Ectodermal cell (in vitro differentiated cells): ENCODE measurements at regions not wholly inside any gene's neighbourhood (a gene's known extent, or its start where the extent isn't known, plus 50 kb on each side); places are given as distances from the start of the nearest gene placed in this dataset.
"Not testable (repeated sequence)": the region's sequence is repeated elsewhere in the genome, so short reads cannot be mapped to it uniquely, and the experiment has no call there.

Source experiments
- H3K27ac ChIP-seq: 2 replicates; pipeline ENCODE4 v1.7.0; 2013; ENCODE audit warnings: mild to moderate bottlenecking, low read depth, low read length; ENCODE audit not compliant: insufficient read depth, poor library complexity, severe bottlenecking
- H3K27me3 ChIP-seq: 2 replicates; pipeline ENCODE4 v1.7.0; 2013; ENCODE audit warnings: mild to moderate bottlenecking, low read length; ENCODE audit not compliant: insufficient read depth, control insufficient read depth, poor library complexity, severe bottlenecking
- H3K36me3 ChIP-seq: one replicate; pipeline ENCODE4 v1.7.0; 2013; ENCODE audit warnings: low read length; ENCODE audit not compliant: control insufficient read depth, insufficient read depth
- H3K4me1 ChIP-seq: one replicate; pipeline ENCODE4 v1.7.0; 2013; ENCODE audit warnings: low read length; ENCODE audit not compliant: control insufficient read depth, insufficient read depth
- H3K4me3 ChIP-seq: 2 replicates; pipeline ENCODE4 v1.7.0; 2013; ENCODE audit warnings: low read depth, low read length, control low read depth; ENCODE audit not compliant: insufficient read depth
- H3K9me3 ChIP-seq: 2 replicates; pipeline ENCODE4 v1.7.0; 2013; ENCODE audit warnings: mild to moderate bottlenecking, low read length, moderate library complexity; ENCODE audit not compliant: control insufficient read depth
- WGBS, 2 experiments: methylation state at CpG; one replicate each; pipeline ENCODE4 v1.1.7; 2013; ENCODE audit warnings: missing lambda C conversion rate in 2 of 2; 5-methylcytosine and 5-hydroxymethylcytosine counted together

DNA sequence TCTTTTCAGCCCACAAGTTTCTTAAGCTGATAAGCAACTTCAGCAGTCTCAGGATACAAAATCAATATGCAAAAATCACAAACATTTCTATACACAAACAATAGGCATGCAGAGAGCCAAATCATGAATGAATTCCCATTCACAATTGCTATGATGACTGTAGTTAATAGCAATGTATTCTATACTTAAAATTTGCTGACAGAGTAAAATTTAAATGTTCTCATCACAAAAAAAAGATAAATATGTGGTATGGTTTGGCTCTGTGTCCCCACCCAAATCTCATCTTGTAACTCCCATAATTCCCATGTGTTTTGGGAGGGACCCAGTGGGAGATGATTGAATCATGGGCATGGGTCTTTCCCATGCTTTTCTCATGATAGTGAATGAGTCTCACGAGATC is 360.2 kb downstream of the PID1 start:
- WGBS, 2 experiments: 91 to 92% methylated on average over 1 of the region's 1 CpG
- H3K4me3 ChIP-seq, H3K4me1 ChIP-seq, H3K27ac ChIP-seq, H3K36me3 ChIP-seq, H3K27me3 ChIP-seq, H3K9me3 ChIP-seq: not testable (repeated sequence)

DNA sequence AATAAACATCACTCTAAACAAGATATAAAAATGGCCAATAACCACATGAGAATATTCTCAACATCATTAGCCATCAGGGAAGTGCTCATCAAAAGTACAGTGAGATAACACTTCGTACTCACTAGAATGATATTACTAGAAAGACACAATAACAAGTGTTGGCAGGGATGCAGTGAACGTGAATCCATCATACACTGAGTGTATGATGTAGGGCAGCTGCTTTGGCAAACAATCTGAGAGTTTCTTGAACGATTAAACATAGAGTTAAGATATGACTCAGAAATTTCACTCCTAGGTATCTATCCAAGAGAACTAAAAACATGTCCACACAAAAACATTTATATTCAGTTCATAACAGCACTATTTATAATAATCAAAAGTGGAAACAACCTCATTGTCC is 368.9 kb downstream of the PID1 start:
- 82 to 88% methylated on average over 3 of the region's 3 CpGs for WGBS, 2 experiments
- H3K27me3 ChIP-seq: no peaks in the 10 kb centered on the region
- H3K4me3 ChIP-seq: no peak overlapping the region
- no peaks in the 10 kb centered on the region for H3K36me3 ChIP-seq
- no peak overlapping the region for H3K27ac ChIP-seq
- H3K9me3 ChIP-seq: no peaks in the 10 kb centered on the region
- no peaks in the 10 kb centered on the region for H3K4me1 ChIP-seq

DNA sequence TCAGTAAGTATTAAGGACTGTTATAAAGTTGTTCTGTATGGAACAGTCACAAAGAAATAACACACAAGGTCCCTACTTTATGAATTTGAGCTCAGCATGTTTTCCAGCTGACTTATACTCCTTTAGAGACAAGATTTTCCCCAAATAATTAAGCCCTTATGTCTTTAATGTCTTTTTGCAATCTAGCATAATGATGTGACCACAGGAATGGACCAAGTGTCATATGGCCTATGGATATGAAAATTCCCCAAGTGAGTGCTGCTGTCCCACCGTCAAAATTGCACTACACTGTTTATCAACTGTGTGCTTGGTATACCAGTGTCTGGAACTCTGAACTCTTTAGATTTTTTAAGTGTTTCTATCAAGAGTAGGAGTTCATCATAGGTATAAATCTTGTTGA is 369.6 kb downstream of the PID1 start:
- H3K9me3 ChIP-seq: no peaks in the 10 kb centered on the region
- H3K4me1 ChIP-seq: no peaks in the 10 kb centered on the region
- WGBS, 2 experiments: 78 to 92% methylated on average over 1 of the region's 1 CpG
- H3K36me3 ChIP-seq: no peaks in the 10 kb centered on the region
- no peaks in the 10 kb centered on the region for H3K27me3 ChIP-seq
- no peak overlapping the region for H3K4me3 ChIP-seq
- H3K27ac ChIP-seq: no peak overlapping the region

DNA sequence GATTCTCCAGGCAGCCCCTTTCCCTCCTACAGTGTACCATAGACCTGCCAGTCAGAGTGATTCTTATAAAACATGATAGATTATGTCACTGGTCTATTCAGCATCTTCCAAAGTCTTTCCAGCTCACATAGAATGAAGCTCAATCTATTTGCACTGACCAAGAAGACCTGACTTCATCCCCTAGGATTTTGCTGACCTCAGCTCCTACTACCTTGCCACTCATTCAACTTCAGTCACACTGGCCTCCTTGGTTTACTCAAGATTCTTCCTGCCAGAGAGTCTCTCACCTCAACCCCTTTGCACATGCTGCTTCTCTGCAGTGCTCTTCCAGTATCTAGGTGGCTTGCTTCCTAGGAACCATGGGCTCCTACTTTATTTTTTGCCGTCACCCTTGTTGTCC is 392.9 kb downstream of the PID1 start:
- Histone ChIP-seq H3K4me1 (no peaks in the 10 kb centered on the region), H3K4me3 (no peak overlapping the region), H3K27me3 (no peaks in the 10 kb centered on the region), H3K9me3 (no peaks in the 10 kb centered on the region), H3K27ac (no peak overlapping the region), H3K36me3 (no peaks in the 10 kb centered on the region)
- WGBS, 2 experiments: 95 to 100% methylated on average over 1 of the region's 1 CpG

DNA sequence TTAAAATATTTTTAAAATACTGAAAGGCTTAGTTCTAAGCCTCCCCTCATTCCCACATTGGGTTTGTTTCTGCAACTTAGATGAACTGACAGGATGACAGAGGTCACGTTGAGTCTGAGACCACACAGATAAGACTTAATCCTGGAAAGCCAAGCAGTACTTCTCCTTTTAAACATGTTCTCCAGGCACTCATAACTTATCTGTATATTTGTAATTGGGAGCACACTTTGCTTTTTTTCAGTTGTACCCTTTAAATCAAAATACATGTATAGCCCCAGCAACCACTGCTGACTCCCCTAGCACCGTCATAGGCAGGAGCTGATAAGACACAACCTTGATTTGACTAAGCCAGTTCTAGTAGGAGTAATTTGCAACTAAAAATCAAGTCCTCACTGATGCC is 394.8 kb downstream of the PID1 start:
- Histone ChIP-seq H3K27me3 (no peaks in the 10 kb centered on the region), H3K9me3 (no peaks in the 10 kb centered on the region), H3K36me3 (no peaks in the 10 kb centered on the region), H3K27ac (no peak overlapping the region), H3K4me3 (no peak overlapping the region), H3K4me1 (no peaks in the 10 kb centered on the region)
- WGBS, 2 experiments: 94 to 97% methylated on average over 2 of the region's 2 CpGs

GRCh38 chr2:228875152-228875900 is 395.8 kb downstream of the PID1 start:
- 92 to 93% methylated on average over 4 to 5 of the region's 5 CpGs for WGBS, 2 experiments
- Histone ChIP-seq H3K36me3 (no peaks in the 10 kb centered on the region), H3K27ac (no peak overlapping the region), H3K27me3 (no peaks in the 10 kb centered on the region), H3K4me3 (no peak overlapping the region), H3K9me3 (no peaks in the 10 kb centered on the region), H3K4me1 (no peaks in the 10 kb centered on the region)

DNA sequence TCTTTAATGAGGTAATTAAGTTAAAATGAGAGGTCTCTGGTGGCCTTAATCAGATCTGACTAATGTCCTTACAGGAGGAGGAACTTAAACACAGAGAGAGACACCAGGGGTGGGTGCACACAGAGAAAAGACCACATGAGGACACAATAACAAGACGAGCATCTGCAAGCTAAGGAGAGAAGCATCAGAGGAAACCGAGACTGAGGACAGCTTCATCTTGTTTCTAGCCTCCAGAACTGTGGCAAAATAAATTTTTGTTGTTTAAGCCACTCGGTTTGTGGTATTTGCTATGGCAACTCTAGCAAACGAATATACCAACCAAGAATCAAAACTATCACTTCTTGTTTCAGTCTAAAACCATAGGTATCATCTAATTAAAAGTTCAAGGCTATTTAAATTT is 400.1 kb downstream of the PID1 start:
- no peaks in the 10 kb centered on the region for H3K4me1 ChIP-seq
- H3K36me3 ChIP-seq: no peaks in the 10 kb centered on the region
- 82 to 87% methylated on average over 4 of the region's 4 CpGs for WGBS, 2 experiments
- no peaks in the 10 kb centered on the region for H3K27me3 ChIP-seq
- no peak overlapping the region for H3K4me3 ChIP-seq
- peaks cover 2% of the 10 kb centered on the region for H3K9me3 ChIP-seq
- no peak overlapping the region for H3K27ac ChIP-seq

DNA sequence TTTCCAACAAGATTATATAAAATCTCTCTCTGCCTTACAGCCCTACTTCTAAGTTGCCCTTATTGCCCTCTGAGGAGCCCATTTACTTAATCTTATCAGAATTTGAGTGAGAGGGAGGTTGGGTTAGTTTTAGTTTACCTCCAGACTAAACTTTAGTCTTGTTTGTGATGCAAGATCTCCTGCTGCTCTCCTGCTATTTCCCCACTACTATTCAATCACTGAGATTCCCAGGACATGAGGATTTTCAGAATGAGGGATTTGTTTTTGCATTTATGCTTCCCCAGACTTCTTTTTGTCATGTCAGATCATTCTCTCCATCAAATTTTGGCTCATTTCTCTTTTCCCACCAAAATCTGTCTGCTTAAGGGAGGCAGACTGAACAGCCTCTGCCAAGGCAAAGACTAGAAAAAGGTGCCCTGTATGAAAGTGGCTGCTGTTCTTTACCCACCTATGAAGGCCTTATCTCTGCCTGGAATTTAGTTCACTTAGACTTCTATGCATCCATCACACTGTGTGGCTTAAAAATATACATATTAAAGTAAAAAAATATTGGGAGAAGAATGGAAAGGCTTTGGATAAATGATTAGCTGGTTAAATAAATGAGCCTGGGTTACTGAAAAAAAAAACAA is 401.3 kb downstream of the PID1 start:
- no peak overlapping the region for H3K27ac ChIP-seq
- no peaks in the 10 kb centered on the region for H3K4me1 ChIP-seq
- H3K9me3 ChIP-seq: peaks cover 2% of the 10 kb centered on the region
- no peaks in the 10 kb centered on the region for H3K27me3 ChIP-seq
- H3K36me3 ChIP-seq: no peaks in the 10 kb centered on the region
- no peak overlapping the region for H3K4me3 ChIP-seq

DNA sequence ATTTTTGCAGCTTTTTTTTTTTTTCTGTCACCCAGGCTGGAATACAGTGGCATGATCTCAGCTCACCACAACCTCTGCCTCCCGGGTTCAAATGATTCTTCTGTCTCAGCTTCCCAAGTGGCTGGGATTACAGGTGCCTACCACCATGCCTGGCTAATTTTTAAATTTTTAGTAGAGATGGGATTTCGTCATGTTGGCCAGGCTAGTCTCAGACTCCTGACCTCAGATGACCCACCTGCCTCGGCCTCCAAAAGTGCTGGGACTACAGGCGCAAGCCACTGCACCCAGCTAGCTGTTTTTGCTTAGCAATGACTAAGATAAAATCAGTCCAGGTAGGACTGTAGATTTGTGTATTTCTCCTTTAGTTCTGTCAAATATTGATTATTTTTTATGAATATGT is 403.7 kb downstream of the PID1 start:
- Histone ChIP-seq H3K36me3 (no peaks in the 10 kb centered on the region), H3K27me3 (no peaks in the 10 kb centered on the region), H3K4me3 (no peak overlapping the region), H3K9me3 (peaks cover 2% of the 10 kb centered on the region), H3K27ac (no peak overlapping the region), H3K4me1 (no peaks in the 10 kb centered on the region)
- WGBS, 2 experiments: 89 to 93% methylated on average over 4 of the region's 4 CpGs

- WGBS, 2 experiments: 95 to 96% methylated on average over 2 of the region's 2 CpGs
- H3K27me3 ChIP-seq: no peaks in the 10 kb centered on the region
- H3K4me3 ChIP-seq: no peak overlapping the region
- no peaks in the 10 kb centered on the region for H3K36me3 ChIP-seq
- H3K9me3 ChIP-seq: peaks cover 2% of the 10 kb centered on the region
- H3K4me1 ChIP-seq: no peaks in the 10 kb centered on the region
- no peak overlapping the region for H3K27ac ChIP-seq
Observed at GRCh38 chr2:228866781-228867180, 404.3 kb downstream of the PID1 start.
